Kidney epithelial cell (primary cell): ENCODE measurements at regions not wholly inside any gene's neighbourhood (a gene's known extent, or its start where the extent isn't known, plus 50 kb on each side); places are given as distances from the start of the nearest gene placed in this dataset.

Experiments used
- DNase-seq: peaks from one replicate; pipeline ENCODE4 v3.0.0-alpha.2; 2010; ENCODE audit warnings: low read depth
- H3K27me3 ChIP-seq: 2 replicates; pipeline ENCODE4 v1.6.0; 2011; ENCODE audit warnings: low read length; ENCODE audit not compliant: control insufficient read depth, insufficient read depth
- H3K36me3 ChIP-seq: 2 replicates; pipeline ENCODE4 v1.5.1; 2011; ENCODE audit warnings: low read length; ENCODE audit not compliant: control insufficient read depth, insufficient read depth
- H3K4me3 ChIP-seq: 2 replicates; pipeline ENCODE4 v1.5.1; 2011; ENCODE audit warnings: low read depth, mild to moderate bottlenecking, control low read depth, low read length
- CTCF ChIP-seq: IDR thresholded peaks from 2 replicates; pipeline ENCODE4 v1.5.1; 2011; ENCODE audit warnings: mild to moderate bottlenecking, moderate library complexity, low read length, control low read depth, inconsistent platforms; ENCODE audit not compliant: insufficient read depth, poor library complexity, severe bottlenecking

DNA sequence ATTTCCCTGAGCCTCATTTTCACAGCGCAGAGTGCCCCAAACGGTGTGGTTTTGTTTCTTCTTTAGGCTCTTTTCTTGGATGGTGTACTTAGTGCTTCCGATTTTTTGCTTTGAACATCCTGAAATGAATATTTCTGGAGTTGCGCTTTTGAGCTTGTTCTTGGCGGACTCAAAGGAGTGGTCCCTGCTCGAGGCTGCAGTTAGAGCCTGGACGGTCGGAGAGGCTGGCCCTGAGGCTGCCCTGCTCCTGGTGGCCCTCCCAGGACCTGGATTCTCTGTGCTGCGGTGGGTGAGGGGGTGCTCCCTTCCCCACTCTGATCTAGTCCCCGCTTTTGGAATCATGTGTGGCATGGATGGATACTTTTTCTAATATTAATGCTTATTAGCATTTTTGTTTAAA, 291.8 kb upstream of the IRX4 start:
- no peaks in the 10 kb centered on the region for H3K36me3 ChIP-seq
- no peak overlapping the region for H3K4me3 ChIP-seq
- TF ChIP-seq CTCF, result no peak
- H3K27me3 ChIP-seq, result peaks cover 17% of the 10 kb centered on the region
- DNase-seq, result no peak

DNA sequence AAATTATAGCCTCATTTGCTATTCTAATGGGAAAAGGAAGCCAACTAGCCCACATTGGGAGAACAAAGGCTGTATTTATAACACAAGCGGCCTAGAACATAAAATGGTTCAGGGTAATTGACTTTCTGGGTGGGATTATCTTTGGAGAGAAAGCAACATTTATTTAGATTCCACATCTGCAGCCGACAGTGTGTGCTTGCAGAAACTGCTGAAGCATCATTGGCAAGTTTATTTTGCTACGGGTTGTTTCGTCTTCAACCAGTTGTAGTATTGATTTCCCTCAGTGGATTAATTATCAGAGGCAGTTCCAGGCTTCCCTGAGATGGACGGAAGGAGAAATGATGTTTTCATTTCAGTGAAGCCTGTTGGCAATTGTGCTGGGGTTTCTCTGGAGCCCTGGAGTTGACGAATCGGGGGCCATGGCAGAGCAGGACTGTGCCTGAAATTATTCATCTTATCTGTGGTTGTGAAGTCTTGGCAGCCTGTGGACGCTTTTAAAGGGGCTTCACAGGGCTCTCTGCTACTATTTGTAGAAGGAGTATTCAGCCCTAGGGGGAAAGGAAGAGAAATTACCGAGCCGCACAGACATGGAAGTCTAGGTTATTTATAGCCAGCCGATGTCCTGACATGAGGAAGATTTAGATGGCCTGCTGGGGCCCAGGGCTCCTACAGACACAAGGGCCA, 290.6 kb upstream of the IRX4 start:
- Histone ChIP-seq H3K36me3 (no peaks in the 10 kb centered on the region), H3K4me3 (no peak overlapping the region), H3K27me3 (peaks cover 26% of the 10 kb centered on the region)
- no peak for TF ChIP-seq CTCF
- no peak for DNase-seq

DNA sequence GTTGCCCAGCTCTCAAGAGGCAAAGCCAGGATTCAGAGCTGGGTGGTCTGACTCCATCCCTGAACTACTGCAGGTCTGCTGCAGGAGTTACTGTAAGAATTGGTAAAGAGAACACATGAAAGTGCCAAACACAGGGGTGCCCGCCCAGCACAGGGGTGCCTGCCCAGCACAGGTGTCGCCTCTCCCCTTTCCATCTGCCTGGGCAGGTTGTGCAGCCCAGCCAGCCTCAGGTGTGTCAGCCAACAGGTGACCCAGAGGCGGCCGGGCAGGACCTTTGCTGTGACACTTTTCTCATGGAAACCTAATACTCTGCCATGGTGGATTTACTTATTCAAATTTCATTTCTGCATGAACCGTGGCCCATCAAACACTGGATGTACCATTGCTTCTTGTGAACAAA, 289.7 kb upstream of the IRX4 start:
- DNase-seq, result no peak
- Histone ChIP-seq H3K36me3 (no peaks in the 10 kb centered on the region), H3K4me3 (no peak overlapping the region), H3K27me3 (peaks cover 27% of the 10 kb centered on the region)
- TF ChIP-seq CTCF, result no peak

DNA sequence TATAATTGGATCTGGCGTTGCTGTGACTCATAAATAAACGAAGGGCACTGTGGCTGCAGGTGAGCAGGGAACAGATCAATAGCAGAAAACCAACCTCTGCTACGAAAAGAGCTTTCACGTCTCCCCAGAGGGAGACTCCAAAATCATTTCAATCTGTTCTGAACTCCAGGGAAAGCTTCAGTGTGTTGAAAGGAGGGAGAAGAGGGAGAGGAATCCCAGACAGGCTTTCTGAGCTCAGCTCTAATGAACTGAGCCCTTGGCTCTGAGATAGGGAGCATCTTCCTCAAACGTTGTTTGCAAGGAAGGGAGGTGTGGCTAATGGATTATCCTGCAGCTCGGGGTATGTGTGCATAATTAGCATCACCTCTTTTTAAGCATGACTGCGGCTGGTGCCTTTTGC, 288.0 kb upstream of the IRX4 start:
- TF ChIP-seq CTCF, result no peak
- H3K27me3 ChIP-seq, result peaks cover 27% of the 10 kb centered on the region
- H3K36me3 ChIP-seq, result no peaks in the 10 kb centered on the region
- no peak overlapping the region for H3K4me3 ChIP-seq
- DNase-seq, result no peak

DNA sequence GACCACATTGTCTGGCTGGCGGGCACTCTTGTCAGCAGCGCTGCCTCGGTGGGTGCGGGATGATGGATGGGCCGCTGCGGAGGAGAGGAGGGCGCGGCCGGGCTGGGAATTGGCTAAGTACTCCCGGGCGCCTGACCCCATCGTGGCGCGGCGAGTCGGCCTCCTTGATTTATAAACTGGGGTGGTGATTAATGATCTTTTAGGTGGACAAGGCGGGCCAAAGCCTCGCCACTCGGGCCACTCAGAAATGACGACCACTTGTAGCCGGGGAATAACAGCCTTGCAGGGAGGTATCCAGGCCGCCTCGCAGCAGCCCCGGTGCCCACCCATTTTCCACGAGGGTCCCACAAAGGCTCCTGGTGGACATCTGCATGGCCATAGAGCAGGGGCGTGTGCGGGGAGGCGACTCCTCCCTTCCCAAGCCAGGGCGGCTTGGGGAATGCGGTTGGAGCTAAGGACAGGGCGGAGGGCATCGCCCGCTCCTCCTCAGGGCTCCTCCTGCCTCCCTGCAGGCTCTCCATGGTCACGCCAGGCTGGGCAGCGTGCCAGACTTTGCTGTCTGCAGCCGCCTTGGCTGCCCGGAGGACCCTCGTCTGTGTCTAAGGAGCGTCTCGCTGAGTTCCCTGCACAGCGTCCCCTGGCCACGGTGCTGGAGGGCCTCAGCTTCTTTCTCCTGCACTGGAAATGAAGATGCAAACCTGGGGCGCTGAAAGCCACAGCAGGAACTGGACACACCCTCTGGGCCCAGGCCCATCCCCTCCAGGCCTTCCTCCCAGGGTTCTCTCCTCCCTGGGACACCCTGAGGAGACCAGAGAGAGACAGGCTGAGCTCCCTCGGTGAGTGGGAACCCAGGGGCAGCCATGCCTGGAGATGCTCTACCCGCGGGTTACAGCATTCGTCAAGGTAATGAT, 287.4 kb upstream of the IRX4 start:
- DNase-seq, result no peak
- Histone ChIP-seq H3K27me3 (peaks cover 27% of the 10 kb centered on the region), H3K36me3 (no peaks in the 10 kb centered on the region), H3K4me3 (no peak overlapping the region)
- TF ChIP-seq CTCF, result no peak

DNA sequence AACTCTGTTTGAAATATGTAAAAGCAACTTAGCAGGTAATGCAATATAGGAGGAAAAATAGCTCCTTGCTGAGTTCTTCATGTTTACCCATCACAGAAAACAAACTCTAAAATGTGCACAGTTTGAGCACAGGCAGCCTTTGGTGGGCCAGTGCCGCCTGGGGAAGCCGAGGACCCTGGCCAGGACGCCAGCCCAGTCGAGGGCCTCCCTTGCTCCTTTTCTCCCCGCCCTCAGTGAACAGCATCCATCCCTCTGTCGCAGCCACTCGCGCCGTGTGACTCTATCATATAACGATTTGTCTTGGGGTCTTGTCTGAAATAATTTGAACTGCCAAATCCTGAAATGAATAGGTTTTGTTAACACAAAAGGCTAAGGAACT, 286.7 kb upstream of the IRX4 start:
- H3K4me3 ChIP-seq, result no peak overlapping the region
- no peak for TF ChIP-seq CTCF
- H3K27me3 ChIP-seq, result peaks cover 27% of the 10 kb centered on the region
- no peaks in the 10 kb centered on the region for H3K36me3 ChIP-seq
- no peak for DNase-seq
